A673 (cell line): ENCODE measurements at regions not wholly inside any gene's neighbourhood (a gene's known extent, or its start where the extent isn't known, plus 50 kb on each side); places are given as distances from the start of the nearest gene placed in this dataset.

Experiments
- BruUV-seq: library from RNA; stranded (reverse); fragments of 400-500 nt; replicated peaks from 2 replicates; lab custom pipeline; 2021; lab: Mats Ljungman, UMichigan
- CTCF ChIA-PET: fragments of 300-600 bp; sonication (Branson Sonifier 250); formaldehyde crosslinking; loops from one replicate; lab custom pipeline; 2022; ENCODE audit warnings: antibody characterized with exemption; lab: Charles Lee
- POLR2A ChIA-PET: fragments of 300-600 bp; sonication (Branson Sonifier 250); formaldehyde crosslinking; loops from one replicate; lab custom pipeline; 2022; ENCODE audit warnings: antibody characterized with exemption; ENCODE audit not compliant: low non-redundant PET; lab: Charles Lee
- DNase-seq: peaks from one replicate; pipeline ENCODE4 v3.0.0-alpha.2; 2015; ENCODE audit warnings: low spot score
- H3K27ac ChIP-seq: fragments of 200-600 bp; sonication (generic); 2 replicates; pipeline ENCODE4 v1.5.1; 2016; ENCODE audit warnings: mixed run types, low read depth, mild to moderate bottlenecking, mixed read lengths, antibody characterized with exemption, low read length; ENCODE audit not compliant: poor library complexity, severe bottlenecking
- H3K27me3 ChIP-seq: fragments of 200-600 bp; sonication (generic); replicated peaks from 2 replicates; pipeline ENCODE4 v1.6.1; 2017; ENCODE audit warnings: mixed run types, low read depth, mild to moderate bottlenecking, mixed read lengths, antibody characterized with exemption, low read length; ENCODE audit not compliant: insufficient read depth, poor library complexity
- H3K36me3 ChIP-seq: fragments of 200-600 bp; sonication (generic); 2 replicates; pipeline ENCODE4 v1.6.1; 2016; ENCODE audit warnings: mixed run types, mild to moderate bottlenecking, mixed read lengths, antibody characterized with exemption, low read length; ENCODE audit not compliant: insufficient read depth, poor library complexity, severe bottlenecking
- H3K4me1 ChIP-seq: fragments of 200-600 bp; sonication (generic); 2 replicates; pipeline ENCODE4 v1.6.1; 2017; ENCODE audit warnings: mixed run types, mild to moderate bottlenecking, mixed read lengths, antibody characterized with exemption, low read length; ENCODE audit not compliant: insufficient read depth, poor library complexity, severe bottlenecking
- H3K4me3 ChIP-seq: fragments of 200-600 bp; sonication (generic); 2 replicates; pipeline ENCODE4 v1.5.1; 2016; ENCODE audit warnings: low read depth, mixed run types, mild to moderate bottlenecking, mixed read lengths, low read length; ENCODE audit not compliant: poor library complexity, severe bottlenecking
- H3K9me3 ChIP-seq: fragments of 200-600 bp; sonication (generic); 2 replicates; pipeline ENCODE4 v1.6.1; 2016; ENCODE audit warnings: mixed run types, low read depth, mild to moderate bottlenecking, mixed read lengths, antibody characterized with exemption, low read length; ENCODE audit not compliant: poor library complexity, severe bottlenecking
- EZH2 ChIP-seq: fragments of 200-600 bp; sonication (generic); IDR thresholded peaks from 2 replicates; pipeline ENCODE4 v1.6.1; 2017; ENCODE audit warnings: borderline replicate concordance, low read depth, mild to moderate bottlenecking, mixed read lengths, antibody characterized with exemption, low read length; ENCODE audit not compliant: poor library complexity, severe bottlenecking
- intact Hi-C: fragments of 100-400 bp; cut with micrococcal nuclease; formaldehyde crosslinking; loops from one replicate; pipeline ENCODE4 v1.10.0; 2022; ENCODE audit not compliant: unreplicated experiment
- TF ChIP-seq, protein P1 (sequence below): fragments of 300-800, 200-600 bp; sonication (generic); conservative IDR thresholded peaks from 2 replicates; pipeline ENCODE4 v1.5.1; 2017; ENCODE audit warnings: low read depth, mild to moderate bottlenecking, antibody characterized with exemption, low read length, moderate library complexity, mixed read lengths

DNA sequence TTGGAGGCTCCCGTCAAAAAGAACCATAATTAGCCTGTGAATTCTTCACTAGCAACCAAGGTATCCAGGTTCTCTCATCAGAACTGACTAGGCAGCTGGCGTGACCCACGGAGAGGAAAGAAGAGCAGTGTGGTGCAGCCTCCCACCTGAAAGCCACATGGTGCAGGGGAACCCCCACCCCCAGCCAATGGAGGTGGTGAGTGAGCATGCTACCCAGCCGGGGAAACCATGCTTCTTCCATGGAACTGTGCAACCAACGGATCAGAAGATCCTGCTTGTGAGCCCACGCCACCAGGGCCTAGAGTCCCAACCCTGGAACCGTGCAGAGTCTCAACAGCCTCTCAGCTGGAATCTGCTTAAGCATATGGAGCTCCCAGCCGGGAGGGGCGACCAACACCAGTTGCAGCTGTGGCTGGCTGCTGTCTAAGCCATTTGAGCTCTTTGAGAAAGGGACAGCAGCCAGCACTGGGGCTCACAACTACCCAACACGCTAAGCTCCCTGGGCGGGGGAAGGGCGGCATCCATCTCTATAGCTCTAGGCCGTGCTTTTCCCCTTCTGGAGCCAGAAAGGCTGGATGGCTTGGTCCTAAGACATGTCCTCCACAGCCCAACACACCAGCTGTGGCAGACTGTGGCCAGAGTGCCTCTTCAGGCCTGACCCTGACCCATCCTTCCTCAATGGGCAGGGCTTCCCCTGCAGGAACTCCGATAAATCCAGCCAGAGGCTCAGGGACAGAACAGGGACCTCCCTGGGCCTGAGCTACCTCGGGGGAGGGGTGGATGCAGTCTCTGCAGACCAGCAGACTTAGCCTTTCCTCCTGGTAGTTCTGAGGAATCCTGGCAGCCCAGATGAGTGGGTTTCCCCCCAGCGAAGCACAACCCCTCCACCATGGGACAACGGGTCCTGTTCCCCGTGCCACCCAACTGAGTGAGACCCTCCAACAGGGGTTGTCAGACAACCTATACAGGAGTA, 151.4 kb upstream of the NXPH2 start:
- TF ChIP-seq, protein P1, sequence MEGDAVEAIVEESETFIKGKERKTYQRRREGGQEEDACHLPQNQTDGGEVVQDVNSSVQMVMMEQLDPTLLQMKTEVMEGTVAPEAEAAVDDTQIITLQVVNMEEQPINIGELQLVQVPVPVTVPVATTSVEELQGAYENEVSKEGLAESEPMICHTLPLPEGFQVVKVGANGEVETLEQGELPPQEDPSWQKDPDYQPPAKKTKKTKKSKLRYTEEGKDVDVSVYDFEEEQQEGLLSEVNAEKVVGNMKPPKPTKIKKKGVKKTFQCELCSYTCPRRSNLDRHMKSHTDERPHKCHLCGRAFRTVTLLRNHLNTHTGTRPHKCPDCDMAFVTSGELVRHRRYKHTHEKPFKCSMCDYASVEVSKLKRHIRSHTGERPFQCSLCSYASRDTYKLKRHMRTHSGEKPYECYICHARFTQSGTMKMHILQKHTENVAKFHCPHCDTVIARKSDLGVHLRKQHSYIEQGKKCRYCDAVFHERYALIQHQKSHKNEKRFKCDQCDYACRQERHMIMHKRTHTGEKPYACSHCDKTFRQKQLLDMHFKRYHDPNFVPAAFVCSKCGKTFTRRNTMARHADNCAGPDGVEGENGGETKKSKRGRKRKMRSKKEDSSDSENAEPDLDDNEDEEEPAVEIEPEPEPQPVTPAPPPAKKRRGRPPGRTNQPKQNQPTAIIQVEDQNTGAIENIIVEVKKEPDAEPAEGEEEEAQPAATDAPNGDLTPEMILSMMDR = no peak
- TF ChIP-seq EZH2 = no peak
- no peak overlapping the region for H3K4me3 ChIP-seq
- no peaks in the 10 kb centered on the region for H3K27me3 ChIP-seq
- no peak for DNase-seq
- H3K9me3 ChIP-seq = no peaks in the 10 kb centered on the region
- ChIA-PET CTCF (no interaction called here), POLR2A (no interaction called here)
- H3K36me3 ChIP-seq = no peaks in the 10 kb centered on the region
- H3K4me1 ChIP-seq = peaks cover 28% of the 10 kb centered on the region
- BruUV-seq = no TSS peak
- no peak overlapping the region for H3K27ac ChIP-seq
- intact Hi-C loops = no loop called here

DNA sequence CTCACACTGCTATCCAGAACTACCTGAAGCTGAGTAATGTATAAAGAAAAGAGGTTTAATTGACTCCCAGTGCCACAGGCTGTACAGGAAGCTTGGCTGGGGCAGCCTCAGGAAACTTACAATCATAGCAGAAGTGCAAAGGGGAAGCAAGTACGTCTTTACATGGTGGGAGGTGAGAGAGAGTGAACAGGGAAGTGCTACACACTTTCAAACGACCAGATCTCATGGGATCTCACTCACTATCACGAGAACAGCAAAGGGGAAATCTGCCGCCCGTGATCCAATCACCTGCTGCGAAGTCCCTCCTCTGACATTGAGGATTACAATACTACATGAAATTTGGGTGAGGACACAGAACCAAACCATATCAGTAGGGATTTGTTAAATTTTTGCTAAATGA, 150.4 kb upstream of the NXPH2 start:
- H3K27ac ChIP-seq = no peak overlapping the region
- POLR2A ChIA-PET = no interaction called here
- no peak overlapping the region for H3K4me3 ChIP-seq
- intact Hi-C loops = no loop called here
- BruUV-seq = no TSS peak
- no peak for DNase-seq
- H3K36me3 ChIP-seq = no peaks in the 10 kb centered on the region
- TF ChIP-seq, protein P1 = no peak
- no peak for TF ChIP-seq EZH2
- H3K9me3 ChIP-seq = no peaks in the 10 kb centered on the region
- H3K4me1 ChIP-seq = peaks cover 28% of the 10 kb centered on the region
- CTCF ChIA-PET = no interaction called here
- no peaks in the 10 kb centered on the region for H3K27me3 ChIP-seq

DNA sequence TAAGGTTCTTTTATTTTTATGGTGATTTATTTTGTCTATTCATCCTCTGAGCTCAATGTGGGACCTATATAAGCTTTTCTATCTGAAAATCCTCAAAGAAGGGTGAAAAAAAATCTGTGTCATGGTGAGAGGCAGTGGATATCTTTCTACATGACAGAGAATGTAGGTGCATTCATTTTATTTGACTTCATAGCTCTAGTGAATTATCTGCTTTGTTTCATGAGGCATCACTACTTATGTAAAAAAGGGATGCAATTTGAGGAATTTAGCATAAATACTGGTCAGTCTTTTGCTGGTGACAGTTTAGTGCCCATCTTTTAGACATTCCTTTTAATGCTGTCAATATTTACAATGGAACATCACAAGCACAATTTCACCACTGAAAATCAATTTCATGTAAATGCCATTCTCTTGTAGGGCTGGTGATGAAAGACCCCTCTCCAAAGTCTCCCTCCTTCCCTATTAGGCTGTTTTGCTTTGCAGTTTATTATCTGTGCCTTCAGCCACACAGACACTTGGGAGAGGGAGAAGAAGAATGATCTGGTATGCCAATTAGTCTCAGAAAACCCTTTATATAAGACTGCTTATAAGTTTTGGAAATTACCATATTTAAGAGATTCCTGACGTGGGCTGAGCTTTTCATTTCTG, 148.3 kb upstream of the NXPH2 start:
- H3K4me3 ChIP-seq = no peak overlapping the region
- intact Hi-C loops = loop anchor here (2.0 to 10.0 kb wide), 5 partner anchors 102 to 1214 kb away; no protein-coding TSS in a partner anchor
- peak; percentile 67 for DNase-seq
- TSS peak; percentile 95 for BruUV-seq
- ChIA-PET CTCF (interaction anchor here (1.3 kb wide), 1 partner anchor 82 kb away, joined by 5 read pairs; no protein-coding TSS in a partner anchor), POLR2A (interaction anchor here (0.6 kb wide), 1 partner anchor 426 kb away, joined by 3 read pairs; no protein-coding TSS in a partner anchor)
- H3K27ac ChIP-seq = peak overlapping the region; percentile 18
- no peaks in the 10 kb centered on the region for H3K27me3 ChIP-seq
- TF ChIP-seq, protein P1 = no peak
- no peak for TF ChIP-seq EZH2
- H3K9me3 ChIP-seq = no peaks in the 10 kb centered on the region
- H3K36me3 ChIP-seq = no peaks in the 10 kb centered on the region
- H3K4me1 ChIP-seq = peaks cover 31% of the 10 kb centered on the region
